Rectal smooth muscle tissue (tissue), 1 donor: ENCODE measurements at regions not wholly inside any gene's neighbourhood (a gene's known extent, or its start where the extent isn't known, plus 50 kb on each side); places are given as distances from the start of the nearest gene placed in this dataset.
"Not testable (repeated sequence)": the region's sequence is repeated elsewhere in the genome, so short reads cannot be mapped to it uniquely, and the experiment has no call there.

ENCODE experiments used
- H3K27ac ChIP-seq: one replicate; pipeline ENCODE4 v1.7.0; 2013; ENCODE audit warnings: low read depth, low read length, inconsistent platforms
- H3K27me3 ChIP-seq: one replicate; pipeline ENCODE4 v1.7.0; 2013; ENCODE audit warnings: low read length; ENCODE audit not compliant: control insufficient read depth, insufficient read depth
- H3K36me3 ChIP-seq: one replicate; pipeline ENCODE4 v1.7.0; 2013; ENCODE audit warnings: low read length; ENCODE audit not compliant: control insufficient read depth, insufficient read depth
- H3K4me1 ChIP-seq: one replicate; pipeline ENCODE4 v1.7.0; 2013; ENCODE audit warnings: low read length; ENCODE audit not compliant: control insufficient read depth, insufficient read depth
- H3K4me3 ChIP-seq: one replicate; pipeline ENCODE4 v1.7.0; 2013; ENCODE audit warnings: low read length
- H3K9ac ChIP-seq: one replicate; pipeline ENCODE4 v1.7.0; 2013; ENCODE audit warnings: low read length

DNA sequence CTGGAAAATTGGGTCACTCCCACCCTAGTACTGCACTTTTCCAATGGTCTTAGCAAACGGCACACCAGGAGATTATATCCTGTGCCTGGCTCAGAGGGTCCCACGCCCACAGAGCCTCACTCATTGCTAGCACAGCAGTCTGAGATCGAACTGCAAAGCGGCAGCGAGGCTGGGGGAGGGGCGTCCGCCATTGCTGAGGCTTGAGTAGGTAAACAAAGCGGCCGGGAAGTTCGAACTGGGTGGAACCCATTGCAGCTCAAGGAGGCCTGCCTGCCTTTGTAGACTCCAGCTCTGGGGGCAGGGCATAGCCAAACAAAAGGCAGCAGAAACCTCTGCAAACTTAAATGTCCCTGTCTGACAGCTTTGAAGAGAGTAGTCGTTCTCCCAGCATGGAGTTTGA, 164.6 kb downstream of the FOXD2 start:
- H3K27ac ChIP-seq, H3K4me3 ChIP-seq, H3K36me3 ChIP-seq, H3K9ac ChIP-seq, H3K4me1 ChIP-seq, H3K27me3 ChIP-seq: not testable (repeated sequence)

- H3K4me3 ChIP-seq, H3K27ac ChIP-seq, H3K27me3 ChIP-seq, H3K4me1 ChIP-seq, H3K9ac ChIP-seq, H3K36me3 ChIP-seq: not testable (repeated sequence)
Measured at GRCh38 chr1:47604869-47605268, 167.0 kb downstream of the FOXD2 start.

- H3K4me3 ChIP-seq = no peak overlapping the region
- no peak overlapping the region for H3K9ac ChIP-seq
- no peak overlapping the region for H3K27ac ChIP-seq
- no peaks in the 10 kb centered on the region for H3K27me3 ChIP-seq
- H3K36me3 ChIP-seq = no peaks in the 10 kb centered on the region
- H3K4me1 ChIP-seq = no peaks in the 10 kb centered on the region
Measured at GRCh38 chr1:47608296-47608875, 170.5 kb downstream of the FOXD2 start.

DNA sequence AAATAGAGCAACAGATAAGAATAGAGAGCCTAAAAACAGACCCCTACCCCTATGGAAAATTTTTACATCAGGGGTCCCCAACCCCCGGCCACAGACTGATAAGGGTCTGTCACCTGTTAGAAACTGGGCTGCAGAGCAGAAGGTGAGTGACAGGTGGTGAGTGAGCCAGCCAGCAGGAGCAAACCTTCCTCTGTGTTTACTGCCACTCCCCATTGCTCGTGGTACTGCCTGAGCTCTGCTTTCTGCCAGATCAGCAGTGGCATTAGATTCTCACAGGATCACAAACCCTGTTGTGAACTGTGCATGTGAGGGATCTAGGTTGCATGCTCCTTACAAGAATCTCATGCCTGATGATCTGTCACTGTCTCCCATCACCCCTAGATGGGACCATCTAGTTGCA, 174.1 kb downstream of the FOXD2 start:
- H3K27ac ChIP-seq = no peak overlapping the region
- no peak overlapping the region for H3K4me3 ChIP-seq
- H3K27me3 ChIP-seq = no peaks in the 10 kb centered on the region
- no peak overlapping the region for H3K9ac ChIP-seq
- H3K4me1 ChIP-seq = no peaks in the 10 kb centered on the region
- no peaks in the 10 kb centered on the region for H3K36me3 ChIP-seq

DNA sequence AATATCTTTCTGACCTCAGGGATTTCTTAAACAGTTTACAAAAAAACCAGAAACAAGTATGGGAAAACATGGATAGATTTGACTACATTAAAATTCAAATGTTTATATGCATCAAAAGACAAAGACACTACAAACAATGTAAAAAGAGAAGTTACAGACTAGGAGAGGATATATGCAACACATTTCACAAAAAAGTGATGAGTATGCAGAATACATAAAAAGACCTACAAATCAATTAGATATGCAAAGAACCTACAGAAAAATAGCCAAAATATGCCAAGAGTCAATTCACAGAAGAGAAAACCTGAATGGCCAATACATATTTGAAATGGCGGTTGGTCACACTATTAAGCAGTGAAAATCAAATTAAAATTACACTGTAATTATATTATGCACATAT, 175.0 kb downstream of the FOXD2 start:
- H3K27me3 ChIP-seq = no peaks in the 10 kb centered on the region
- no peaks in the 10 kb centered on the region for H3K36me3 ChIP-seq
- no peaks in the 10 kb centered on the region for H3K4me1 ChIP-seq
- no peak overlapping the region for H3K4me3 ChIP-seq
- no peak overlapping the region for H3K27ac ChIP-seq
- H3K9ac ChIP-seq = no peak overlapping the region

GRCh38 chr1:47616036-47616435, 178.2 kb downstream of the FOXD2 start:
- Histone ChIP-seq H3K36me3 (no peaks in the 10 kb centered on the region), H3K9ac (no peak overlapping the region), H3K4me3 (no peak overlapping the region), H3K27me3 (no peaks in the 10 kb centered on the region), H3K27ac (no peak overlapping the region), H3K4me1 (no peaks in the 10 kb centered on the region)

- Histone ChIP-seq H3K27ac (no peak overlapping the region), H3K4me3 (no peak overlapping the region), H3K27me3 (no peaks in the 10 kb centered on the region), H3K9ac (no peak overlapping the region), H3K4me1 (no peaks in the 10 kb centered on the region), H3K36me3 (no peaks in the 10 kb centered on the region)
Measured at GRCh38 chr1:47616906-47617305, 179.1 kb downstream of the FOXD2 start.

DNA sequence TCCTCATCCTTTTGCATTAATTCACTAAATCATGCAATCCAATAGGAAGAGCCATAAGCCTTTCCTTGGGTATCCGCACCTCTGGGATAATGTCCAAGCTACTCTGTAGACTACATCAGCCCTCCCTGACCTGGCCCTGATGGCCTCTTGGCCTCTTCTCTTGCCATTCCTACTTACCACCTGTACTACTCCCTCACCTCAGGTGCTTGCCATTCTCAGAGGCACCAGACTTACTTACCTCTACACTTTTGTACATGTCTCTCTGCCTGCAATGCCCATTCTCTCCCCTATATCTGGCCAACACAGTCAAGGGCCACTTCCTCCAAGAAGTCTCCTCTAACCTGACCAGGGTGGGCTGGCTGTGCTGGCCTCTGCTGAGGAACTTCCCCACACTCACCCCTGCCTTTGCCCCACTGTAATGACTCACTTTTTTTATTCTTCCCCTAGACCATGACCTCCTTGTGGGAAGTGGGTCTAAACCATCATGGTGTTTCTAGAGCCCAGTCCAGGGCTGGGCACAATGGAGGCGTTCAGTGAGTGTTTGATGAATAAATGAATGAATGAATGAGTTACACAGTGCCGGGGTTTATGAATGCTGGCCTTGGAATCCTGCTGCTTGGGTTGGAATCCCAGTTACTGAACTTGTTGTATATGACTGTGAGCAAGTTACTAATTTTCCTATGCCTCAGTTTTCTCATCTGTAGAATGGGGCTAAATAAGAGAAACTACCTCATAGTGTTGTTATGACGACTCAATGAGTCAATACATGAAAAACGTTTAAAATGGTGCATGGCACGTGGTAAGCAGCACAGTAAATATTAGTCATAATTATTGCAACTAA, 179.8 kb downstream of the FOXD2 start:
- Histone ChIP-seq H3K9ac (peak overlapping the region; percentile 6), H3K36me3 (no peaks in the 10 kb centered on the region), H3K4me1 (no peaks in the 10 kb centered on the region), H3K27me3 (no peaks in the 10 kb centered on the region), H3K4me3 (no peak overlapping the region), H3K27ac (no peak overlapping the region)

DNA sequence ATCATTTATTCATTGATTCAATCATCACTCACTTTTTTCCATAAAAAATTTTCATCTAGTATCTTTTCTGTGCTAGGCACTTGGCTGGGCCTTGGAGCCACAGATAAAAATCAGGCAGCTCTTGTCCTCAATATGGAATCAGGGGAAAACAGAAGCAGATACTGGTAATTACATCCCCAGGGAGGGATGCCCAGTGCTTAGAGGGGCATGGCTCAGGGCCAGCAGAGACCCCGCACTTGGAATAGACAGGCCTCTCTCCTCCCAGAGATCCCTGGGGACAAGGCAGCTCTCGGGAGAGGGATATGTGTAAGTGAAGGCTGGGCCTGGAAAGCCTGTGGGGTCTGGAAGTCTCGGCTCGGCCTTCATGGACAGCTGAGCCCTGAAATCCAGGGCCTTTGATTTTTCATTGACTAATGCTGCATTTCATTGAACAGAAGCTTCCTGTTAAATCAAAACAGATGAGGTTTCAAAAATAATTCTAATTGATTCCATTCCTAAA, 180.4 kb downstream of the FOXD2 start:
- Histone ChIP-seq H3K9ac (no peak overlapping the region), H3K27ac (no peak overlapping the region), H3K4me1 (no peaks in the 10 kb centered on the region), H3K4me3 (no peak overlapping the region), H3K27me3 (no peaks in the 10 kb centered on the region), H3K36me3 (no peaks in the 10 kb centered on the region)

- no peaks in the 10 kb centered on the region for H3K4me1 ChIP-seq
- H3K4me3 ChIP-seq = no peak overlapping the region
- no peaks in the 10 kb centered on the region for H3K36me3 ChIP-seq
- H3K9ac ChIP-seq = no peak overlapping the region
- no peaks in the 10 kb centered on the region for H3K27me3 ChIP-seq
- H3K27ac ChIP-seq = no peak overlapping the region
Measured at GRCh38 chr1:47618830-47619229, 181.0 kb downstream of the FOXD2 start.

DNA sequence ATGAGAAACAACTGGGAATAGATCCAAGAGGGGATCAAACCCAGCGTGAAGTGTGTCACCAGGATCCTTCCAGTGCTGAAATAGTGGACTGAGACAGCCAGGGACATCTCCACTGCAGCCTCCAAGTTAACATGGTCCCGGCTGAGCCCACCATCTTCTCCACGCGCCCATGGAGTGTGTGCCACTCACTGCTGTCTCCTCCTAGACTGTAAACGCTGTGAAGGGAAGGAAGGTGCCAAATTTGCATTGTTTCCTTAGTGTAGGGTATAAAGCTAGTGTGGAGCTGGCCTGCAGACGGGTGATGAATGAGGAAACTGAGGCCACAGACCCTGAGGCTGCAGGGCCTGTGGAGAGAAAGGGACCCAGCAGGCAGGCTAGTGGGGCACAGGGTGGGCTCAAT, 183.6 kb downstream of the FOXD2 start:
- H3K27ac ChIP-seq = no peak overlapping the region

GRCh38 chr1:47621977-47622376, 184.1 kb downstream of the FOXD2 start:
- no peak overlapping the region for H3K4me3 ChIP-seq

More for the DNA sequence above, 183.6 kb downstream of the FOXD2 start:
- Histone ChIP-seq H3K4me3 (no peak overlapping the region), H3K36me3 (no peaks in the 10 kb centered on the region), H3K27me3 (no peaks in the 10 kb centered on the region), H3K4me1 (no peaks in the 10 kb centered on the region), H3K9ac (no peak overlapping the region)

More at GRCh38 chr1:47621977-47622376, 184.1 kb downstream of the FOXD2 start:
- Histone ChIP-seq H3K27ac (no peak overlapping the region), H3K4me1 (no peaks in the 10 kb centered on the region), H3K9ac (no peak overlapping the region), H3K36me3 (no peaks in the 10 kb centered on the region), H3K27me3 (no peaks in the 10 kb centered on the region)
